Panc1 (cell line): ENCODE measurements at regions not wholly inside any gene's neighbourhood (a gene's known extent, or its start where the extent isn't known, plus 50 kb on each side); places are given as distances from the start of the nearest gene placed in this dataset.

Experiments
- ATAC-seq: fragments of 200-7000 bp; cut with Tn5 transposase; 2 replicates; pipeline ENCODE4 v1.9.1; 2020; ENCODE audit warnings: mild to moderate bottlenecking, moderate library complexity
- BruUV-seq: library from RNA; stranded (reverse); fragments of 400-500 nt; replicated peaks from 2 replicates; lab custom pipeline; 2021; lab: Mats Ljungman, UMichigan
- CTCF ChIA-PET: fragments of 300-600 bp; sonication (Branson Sonifier 250); formaldehyde crosslinking; loops from one replicate; lab custom pipeline; 2022; ENCODE audit warnings: antibody characterized with exemption; lab: Charles Lee
- POLR2A ChIA-PET: fragments of 300-600 bp; sonication (Branson Sonifier 250); formaldehyde crosslinking; loops from one replicate; lab custom pipeline; 2022; ENCODE audit warnings: antibody characterized with exemption; lab: Charles Lee
- DNase-seq: peaks from one replicate; pipeline ENCODE4 v3.0.0-alpha.2; 2010; ENCODE audit warnings: low read depth, low spot score
- H3K27ac ChIP-seq: 2 replicates; pipeline ENCODE4 v1.5.1; 2011; ENCODE audit warnings: mild to moderate bottlenecking, low read length, inconsistent platforms
- H3K27me3 ChIP-seq: fragments of 200-500 bp; sonication (Bioruptor generic); 2 replicates; pipeline ENCODE4 v1.6.0; 2014; ENCODE audit warnings: low read length, inconsistent platforms; ENCODE audit not compliant: control insufficient read depth, insufficient read depth
- H3K36me3 ChIP-seq: fragments of 200-500 bp; sonication (Bioruptor generic); 2 replicates; pipeline ENCODE4 v1.5.1; 2014; ENCODE audit warnings: inconsistent platforms, mild to moderate bottlenecking, low read length, moderate library complexity; ENCODE audit not compliant: control insufficient read depth, insufficient read depth
- H3K4me1 ChIP-seq: 2 replicates; pipeline ENCODE4 v1.5.1; 2011; ENCODE audit warnings: inconsistent platforms, mild to moderate bottlenecking, low read length, moderate library complexity; ENCODE audit not compliant: control insufficient read depth, insufficient read depth
- H3K4me3 ChIP-seq, 2 experiments: 2 replicates each; pipeline ENCODE4 v1.5.1; 2011 to 2012; ENCODE audit warnings: low read depth in 2 of 2, low read length in 2 of 2, mild to moderate bottlenecking in 2 of 2, inconsistent platforms in 1 of 2, moderate library complexity in 1 of 2
- H3K9me3 ChIP-seq: fragments of 200-500 bp; sonication (Bioruptor generic); 2 replicates; pipeline ENCODE4 v1.5.1; 2014; ENCODE audit warnings: low read depth, mild to moderate bottlenecking, inconsistent platforms, low read length, moderate library complexity; ENCODE audit not compliant: control insufficient read depth, insufficient read depth
- POLR2AphosphoS5 ChIP-seq: IDR thresholded peaks from 2 replicates; pipeline ENCODE4 v1.6.1; 2012; ENCODE audit warnings: mild to moderate bottlenecking, low read depth, low read length, moderate library complexity
- SIN3A ChIP-seq: IDR thresholded peaks from 2 replicates; pipeline ENCODE4 v1.6.1; 2012; ENCODE audit warnings: low read depth, mild to moderate bottlenecking, low read length, moderate library complexity, borderline replicate concordance; ENCODE audit not compliant: insufficient read depth
- TCF7L2 ChIP-seq: IDR thresholded peaks from 2 replicates; pipeline ENCODE4 v1.6.1; 2011; ENCODE audit warnings: mild to moderate bottlenecking, low read depth, low read length, inconsistent platforms
- in situ Hi-C: cut with HindIII; loops from 2 replicates; pipeline ENCODE4 v1.10.0; 2016; ENCODE audit warnings: low sequenced_read_pairs, low pct_unique_long_range_greater_than_20kb
- intact Hi-C: fragments of 100-400 bp; cut with micrococcal nuclease; formaldehyde crosslinking; loops from one replicate; pipeline ENCODE4 v1.10.0; 2022; ENCODE audit not compliant: unreplicated experiment
- TF ChIP-seq, protein P1 (sequence below): fragments of 450-650 bp; IDR thresholded peaks from 2 replicates; pipeline ENCODE4 v1.5.1; 2017; ENCODE audit warnings: mild to moderate bottlenecking
- TF ChIP-seq, protein P2 (sequence below), 2 experiments: IDR thresholded peaks; 2 replicates each; pipeline ENCODE4 v1.6.1; 2011 to 2012; ENCODE audit warnings: low read depth in 2 of 2, control low read depth in 1 of 2, low read length in 1 of 2, mild to moderate bottlenecking in 1 of 2, moderate library complexity in 1 of 2; ENCODE audit not compliant: insufficient read depth in 1 of 2

DNA sequence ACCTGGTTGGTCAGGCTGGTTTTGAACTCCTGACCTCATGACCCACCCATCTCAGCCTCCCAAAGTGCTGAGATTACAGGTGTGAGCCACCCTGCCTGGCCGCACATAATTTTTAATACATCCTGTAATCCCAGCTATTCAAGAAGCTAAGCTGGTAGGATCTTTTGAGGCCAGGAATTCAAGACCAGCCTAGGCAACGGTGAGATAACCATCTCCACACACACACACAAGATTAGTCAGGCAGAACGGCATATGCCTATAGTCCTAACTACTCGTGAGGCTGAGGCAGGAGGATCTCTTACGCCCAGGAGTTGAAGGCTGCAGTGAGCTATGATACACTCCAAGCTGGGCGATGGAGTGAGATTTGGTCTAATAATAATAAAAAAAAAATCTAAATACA is 212.4 kb upstream of the NEIL3 start:
- no TSS peak for BruUV-seq
- TF ChIP-seq SIN3A (no peak), TCF7L2 (no peak), POLR2AphosphoS5 (no peak)
- TF ChIP-seq, protein P1, sequence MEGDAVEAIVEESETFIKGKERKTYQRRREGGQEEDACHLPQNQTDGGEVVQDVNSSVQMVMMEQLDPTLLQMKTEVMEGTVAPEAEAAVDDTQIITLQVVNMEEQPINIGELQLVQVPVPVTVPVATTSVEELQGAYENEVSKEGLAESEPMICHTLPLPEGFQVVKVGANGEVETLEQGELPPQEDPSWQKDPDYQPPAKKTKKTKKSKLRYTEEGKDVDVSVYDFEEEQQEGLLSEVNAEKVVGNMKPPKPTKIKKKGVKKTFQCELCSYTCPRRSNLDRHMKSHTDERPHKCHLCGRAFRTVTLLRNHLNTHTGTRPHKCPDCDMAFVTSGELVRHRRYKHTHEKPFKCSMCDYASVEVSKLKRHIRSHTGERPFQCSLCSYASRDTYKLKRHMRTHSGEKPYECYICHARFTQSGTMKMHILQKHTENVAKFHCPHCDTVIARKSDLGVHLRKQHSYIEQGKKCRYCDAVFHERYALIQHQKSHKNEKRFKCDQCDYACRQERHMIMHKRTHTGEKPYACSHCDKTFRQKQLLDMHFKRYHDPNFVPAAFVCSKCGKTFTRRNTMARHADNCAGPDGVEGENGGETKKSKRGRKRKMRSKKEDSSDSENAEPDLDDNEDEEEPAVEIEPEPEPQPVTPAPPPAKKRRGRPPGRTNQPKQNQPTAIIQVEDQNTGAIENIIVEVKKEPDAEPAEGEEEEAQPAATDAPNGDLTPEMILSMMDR, result no peak
- TF ChIP-seq, protein P2, sequence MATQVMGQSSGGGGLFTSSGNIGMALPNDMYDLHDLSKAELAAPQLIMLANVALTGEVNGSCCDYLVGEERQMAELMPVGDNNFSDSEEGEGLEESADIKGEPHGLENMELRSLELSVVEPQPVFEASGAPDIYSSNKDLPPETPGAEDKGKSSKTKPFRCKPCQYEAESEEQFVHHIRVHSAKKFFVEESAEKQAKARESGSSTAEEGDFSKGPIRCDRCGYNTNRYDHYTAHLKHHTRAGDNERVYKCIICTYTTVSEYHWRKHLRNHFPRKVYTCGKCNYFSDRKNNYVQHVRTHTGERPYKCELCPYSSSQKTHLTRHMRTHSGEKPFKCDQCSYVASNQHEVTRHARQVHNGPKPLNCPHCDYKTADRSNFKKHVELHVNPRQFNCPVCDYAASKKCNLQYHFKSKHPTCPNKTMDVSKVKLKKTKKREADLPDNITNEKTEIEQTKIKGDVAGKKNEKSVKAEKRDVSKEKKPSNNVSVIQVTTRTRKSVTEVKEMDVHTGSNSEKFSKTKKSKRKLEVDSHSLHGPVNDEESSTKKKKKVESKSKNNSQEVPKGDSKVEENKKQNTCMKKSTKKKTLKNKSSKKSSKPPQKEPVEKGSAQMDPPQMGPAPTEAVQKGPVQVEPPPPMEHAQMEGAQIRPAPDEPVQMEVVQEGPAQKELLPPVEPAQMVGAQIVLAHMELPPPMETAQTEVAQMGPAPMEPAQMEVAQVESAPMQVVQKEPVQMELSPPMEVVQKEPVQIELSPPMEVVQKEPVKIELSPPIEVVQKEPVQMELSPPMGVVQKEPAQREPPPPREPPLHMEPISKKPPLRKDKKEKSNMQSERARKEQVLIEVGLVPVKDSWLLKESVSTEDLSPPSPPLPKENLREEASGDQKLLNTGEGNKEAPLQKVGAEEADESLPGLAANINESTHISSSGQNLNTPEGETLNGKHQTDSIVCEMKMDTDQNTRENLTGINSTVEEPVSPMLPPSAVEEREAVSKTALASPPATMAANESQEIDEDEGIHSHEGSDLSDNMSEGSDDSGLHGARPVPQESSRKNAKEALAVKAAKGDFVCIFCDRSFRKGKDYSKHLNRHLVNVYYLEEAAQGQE (IDR thresholded peaks at IDR 0.05; ENCODE audit: insufficient read depth in 1 of 2, low read depth in 2 of 2, low read length in 1 of 2), result no peak
- POLR2A ChIA-PET, result no interaction called here

DNA sequence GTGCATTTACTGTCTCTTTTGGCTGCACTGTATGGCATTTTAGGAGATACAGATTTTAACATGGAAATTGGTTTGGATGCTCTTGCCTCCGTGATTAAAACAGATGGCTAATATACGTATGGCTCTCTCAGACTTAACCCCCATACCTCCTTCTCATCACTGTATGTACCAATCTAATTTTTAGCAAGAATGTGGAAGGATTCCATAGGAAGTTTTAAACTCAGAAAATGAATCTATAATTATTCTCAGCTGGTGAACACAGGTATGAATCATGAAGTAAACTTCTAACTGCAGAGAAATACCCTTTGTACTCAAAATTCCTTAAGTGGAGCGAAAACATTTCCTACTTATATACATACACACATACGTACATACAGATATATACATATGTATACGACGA is 210.5 kb upstream of the NEIL3 start:
- TF ChIP-seq POLR2AphosphoS5 (no peak), SIN3A (no peak), TCF7L2 (no peak)
- TF ChIP-seq, protein P1, result no peak
- TF ChIP-seq, protein P2 (IDR thresholded peaks at IDR 0.05; ENCODE audit: insufficient read depth in 1 of 2, low read depth in 2 of 2, low read length in 1 of 2), result no peak
- H3K4me1 ChIP-seq, result no peaks in the 10 kb centered on the region
- ChIA-PET CTCF (no interaction called here), POLR2A (no interaction called here)
- no peaks in the 10 kb centered on the region for H3K27me3 ChIP-seq
- DNase-seq, result no peak
- intact Hi-C loops (no loop called here), in situ Hi-C loops (no loop called here)
- no TSS peak for BruUV-seq
- no peaks in the 10 kb centered on the region for H3K9me3 ChIP-seq
- no peak for ATAC-seq
- no peak overlapping the region for H3K4me3 ChIP-seq
- no peaks in the 10 kb centered on the region for H3K36me3 ChIP-seq
- H3K27ac ChIP-seq, result no peak overlapping the region

More for the DNA sequence above, 212.4 kb upstream of the NEIL3 start:
- in situ Hi-C loops, result no loop called here
- Histone ChIP-seq H3K4me1 (no peaks in the 10 kb centered on the region), H3K9me3 (no peaks in the 10 kb centered on the region), H3K27ac (no peak overlapping the region), H3K36me3 (no peaks in the 10 kb centered on the region), H3K27me3 (no peaks in the 10 kb centered on the region), H3K4me3 (no peak overlapping the region)
- no peak for DNase-seq
- ATAC-seq, result no peak
- intact Hi-C loops, result no loop called here
- CTCF ChIA-PET, result no interaction called here
